ENCODE measurements at regions not wholly inside any gene's neighbourhood (a gene's known extent, or its start where the extent isn't known, plus 50 kb on each side); places are given as distances from the start of the nearest gene placed in this dataset.

GRCh38 chr11:112605093-112605666, 344.5 kb upstream of the PLET1 start:
- no peak for TF ChIP-seq CTCF (IDR thresholded peaks at IDR 0.05; ENCODE audit: low read depth, low read length, missing input control)
- TF ChIP-seq EGR1 (IDR thresholded peaks at IDR 0.05; ENCODE audit: low read depth in 2 of 2) = no peak
- no peak for TF ChIP-seq ZBTB33 (IDR thresholded peaks at IDR 0.05)
- no peak for TF ChIP-seq YY1 (IDR thresholded peaks at IDR 0.05)
- TF ChIP-seq ATF3 (IDR thresholded peaks at IDR 0.05) = no peak
- TF ChIP-seq TAF1 (conservative IDR thresholded peaks at IDR 0.05) = no peak
- TF ChIP-seq RAD21 (IDR thresholded peaks at IDR 0.05) = no peak
- TF ChIP-seq SP1 (IDR thresholded peaks at IDR 0.05) = no peak
- no peak for TF ChIP-seq JUND (IDR thresholded peaks at IDR 0.05)
- no peak for TF ChIP-seq HNF4A (conservative IDR thresholded peaks at IDR 0.05)
- TF ChIP-seq REST (IDR thresholded peaks at IDR 0.05) = no peak
- TF ChIP-seq GABPA (IDR thresholded peaks at IDR 0.05 in 1 of 2, conservative IDR thresholded peaks at IDR 0.05 in 1 of 2) = no peak
- no peak for TF ChIP-seq MAX (IDR thresholded peaks at IDR 0.05)

Data from liver (tissue), 3 donors.